Suprapubic skin (tissue), 3 donors: ENCODE measurements at regions not wholly inside any gene's neighbourhood (a gene's known extent, or its start where the extent isn't known, plus 50 kb on each side); places are given as distances from the start of the nearest gene placed in this dataset.

Experiments
- POLR2A ChIP-seq, 2 donors: fragments of 450-650 bp; IDR thresholded peaks; one replicate each; pipeline ENCODE4 v1.6.1; 2017; ENCODE audit warnings: antibody characterized with exemption in 2 of 2, mild to moderate bottlenecking in 2 of 2, moderate library complexity in 2 of 2
- TF ChIP-seq, protein P1 (sequence below), 2 donors: fragments of 200-600 bp in 1 of 2; fragments of 450-650 bp in 1 of 2; sonication (generic) in 1 of 2; IDR thresholded peaks; one replicate each; pipeline ENCODE4 v1.5.1; 2016 to 2019; ENCODE audit warnings: antibody characterized with exemption in 2 of 2, mild to moderate bottlenecking in 1 of 2, moderate library complexity in 1 of 2

DNA sequence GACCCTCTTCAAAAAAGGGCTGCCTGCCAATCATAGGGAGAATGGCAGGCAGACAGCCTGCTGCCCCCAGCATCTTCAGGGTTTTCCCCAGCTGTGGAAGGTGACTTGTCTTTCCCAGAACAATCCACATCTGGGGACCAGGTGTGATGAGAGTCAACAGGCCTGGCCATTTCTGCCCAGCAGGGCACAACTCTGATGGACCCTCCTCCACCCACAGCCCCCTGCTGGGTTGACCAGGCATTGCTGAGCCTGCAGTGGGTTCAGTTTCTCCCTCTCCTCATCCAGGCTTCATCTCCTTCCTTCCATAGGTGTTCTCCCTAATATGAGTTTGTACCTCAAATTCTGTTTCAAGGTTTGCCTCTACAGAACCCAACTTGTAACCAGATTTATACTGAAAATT, 111.0 kb downstream of the MINAR1 start:
- TF ChIP-seq, protein P1, sequence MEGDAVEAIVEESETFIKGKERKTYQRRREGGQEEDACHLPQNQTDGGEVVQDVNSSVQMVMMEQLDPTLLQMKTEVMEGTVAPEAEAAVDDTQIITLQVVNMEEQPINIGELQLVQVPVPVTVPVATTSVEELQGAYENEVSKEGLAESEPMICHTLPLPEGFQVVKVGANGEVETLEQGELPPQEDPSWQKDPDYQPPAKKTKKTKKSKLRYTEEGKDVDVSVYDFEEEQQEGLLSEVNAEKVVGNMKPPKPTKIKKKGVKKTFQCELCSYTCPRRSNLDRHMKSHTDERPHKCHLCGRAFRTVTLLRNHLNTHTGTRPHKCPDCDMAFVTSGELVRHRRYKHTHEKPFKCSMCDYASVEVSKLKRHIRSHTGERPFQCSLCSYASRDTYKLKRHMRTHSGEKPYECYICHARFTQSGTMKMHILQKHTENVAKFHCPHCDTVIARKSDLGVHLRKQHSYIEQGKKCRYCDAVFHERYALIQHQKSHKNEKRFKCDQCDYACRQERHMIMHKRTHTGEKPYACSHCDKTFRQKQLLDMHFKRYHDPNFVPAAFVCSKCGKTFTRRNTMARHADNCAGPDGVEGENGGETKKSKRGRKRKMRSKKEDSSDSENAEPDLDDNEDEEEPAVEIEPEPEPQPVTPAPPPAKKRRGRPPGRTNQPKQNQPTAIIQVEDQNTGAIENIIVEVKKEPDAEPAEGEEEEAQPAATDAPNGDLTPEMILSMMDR (IDR thresholded peaks at IDR 0.05) = no peak
- TF ChIP-seq POLR2A (IDR thresholded peaks at IDR 0.05) = no peak
